K562 (cell line): ENCODE measurements at regions not wholly inside any gene's neighbourhood (a gene's known extent, or its start where the extent isn't known, plus 50 kb on each side); places are given as distances from the start of the nearest gene placed in this dataset.
A peak's percentile ranks its signal among the peaks of the same experiment; 100 is the strongest.

Source experiments
- ATAC-seq: fragments of 200-7000 bp; cut with Tn5 transposase; 3 replicates; pipeline ENCODE4 v1.9.1; 2020; ENCODE audit warnings: moderate library complexity
- BruUV-seq: library from RNA; stranded (reverse); fragments of 400-500 nt; replicated peaks from 2 replicates; lab custom pipeline; 2021; lab: Mats Ljungman, UMichigan
- CTCF ChIA-PET: fragments of 300-600 bp; formaldehyde crosslinking; extraction: SDS; loops from one replicate; lab custom pipeline; 2021; ENCODE audit warnings: low intra/inter-chr PET ratio; lab: Yijun Ruan, JAX
- POLR2A ChIA-PET: fragments of 300-600, 350-650 bp; sonication (Branson Sonifier 250); formaldehyde crosslinking; extraction: SDS; loops from one replicate; lab custom pipeline; 2021; ENCODE audit warnings: antibody characterized with exemption, inconsistent platforms; lab: Yijun Ruan, JAX
- DNase-seq, 4 experiments: peaks; one replicate each; pipeline versions ENCODE4 v3.0.0 to v3.0.0-alpha.2; 2011 to 2018; ENCODE audit warnings: low spot score in 3 of 4, mixed read lengths in 3 of 4; ENCODE audit errors: extremely low read depth in 1 of 4
- FAIRE-seq: peaks from 2 replicates; lab custom pipeline; 2011; peaks lifted over from hg19 to GRCh38; lab: Jason Lieb, UNC
- H2AFZ ChIP-seq: 2 replicates; pipeline ENCODE4 v1.6.0; 2011; ENCODE audit warnings: low read depth, low read length, control low read depth, inconsistent platforms
- H3K27ac ChIP-seq: fragments of 200-600 bp; 3 replicates; pipeline ENCODE4 v1.8.0; 2011; ENCODE audit warnings: low read depth, mild to moderate bottlenecking, control low read depth, inconsistent platforms, low read length, moderate library complexity, mixed read lengths; ENCODE audit errors: extremely low read depth
- H3K27me3 ChIP-seq, 2 experiments: fragments of 300-600 bp in 1 of 2; 2 replicates in 1 of 2; 3 replicates in 1 of 2; pipeline versions ENCODE4 v1.6.0 to v1.8.0; 2011; ENCODE audit warnings: inconsistent platforms in 2 of 2, low read length in 2 of 2, mild to moderate bottlenecking in 1 of 2, mixed read lengths in 1 of 2, moderate library complexity in 1 of 2; ENCODE audit not compliant: control insufficient read depth in 2 of 2, insufficient read depth in 2 of 2
- H3K36me3 ChIP-seq: fragments of 300-600 bp; 3 replicates; pipeline ENCODE4 v1.8.0; 2011; ENCODE audit warnings: mild to moderate bottlenecking, low read length, inconsistent platforms; ENCODE audit not compliant: control insufficient read depth, insufficient read depth
- H3K4me1 ChIP-seq, 2 experiments: fragments of 200-600 bp in 1 of 2; replicated peaks in 1 of 2; 2 replicates in 1 of 2; 3 replicates in 1 of 2; pipeline versions ENCODE4 v1.5.1 to v1.8.0; 2011; ENCODE audit warnings: inconsistent platforms in 2 of 2, low read length in 2 of 2, mild to moderate bottlenecking in 1 of 2, mixed read lengths in 1 of 2, moderate library complexity in 1 of 2; ENCODE audit not compliant: control insufficient read depth in 2 of 2, insufficient read depth in 2 of 2
- H3K4me2 ChIP-seq: 2 replicates; pipeline ENCODE4 v1.6.1; 2011; ENCODE audit warnings: low read length, control low read depth, inconsistent platforms, mixed read lengths; ENCODE audit not compliant: insufficient read depth
- H3K4me3 ChIP-seq: fragments of 200-600 bp; sonication (generic), shearing (Covaris generic); 2 replicates; pipeline ENCODE4 v1.5.1; 2016; ENCODE audit warnings: control low read depth, inconsistent platforms
- H3K79me2 ChIP-seq: fragments of 200-600 bp; 3 replicates; pipeline ENCODE4 v1.8.0; 2011; ENCODE audit warnings: low read length, inconsistent platforms; ENCODE audit not compliant: control insufficient read depth, insufficient read depth
- H3K9ac ChIP-seq, 2 experiments: 2 replicates each; pipeline versions ENCODE4 v1.6.0 to v1.6.1; 2011; ENCODE audit warnings: low read depth in 2 of 2, low read length in 2 of 2, control low read depth in 1 of 2, inconsistent platforms in 1 of 2, mild to moderate bottlenecking in 1 of 2, mixed read lengths in 1 of 2; ENCODE audit not compliant: insufficient read depth in 1 of 2
- H3K9me1 ChIP-seq: one replicate; pipeline ENCODE4 v1.6.0; 2011; ENCODE audit warnings: inconsistent platforms, mild to moderate bottlenecking, low read length, moderate library complexity; ENCODE audit not compliant: control insufficient read depth, insufficient read depth
- H3K9me3 ChIP-seq: replicated peaks from 2 replicates; pipeline ENCODE4 v1.5.1; 2011; ENCODE audit warnings: low read depth, low read length, inconsistent platforms; ENCODE audit not compliant: control insufficient read depth, insufficient read depth
- H4K20me1 ChIP-seq: replicated peaks from 2 replicates; pipeline ENCODE4 v1.6.1; 2011; ENCODE audit warnings: low read length, inconsistent platforms, mixed read lengths; ENCODE audit not compliant: control insufficient read depth, insufficient read depth
- ATF3 ChIP-seq, 2 experiments: fragments of 450-650 bp in 1 of 2; sonication (generic) in 1 of 2; formaldehyde crosslinking in 1 of 2; IDR thresholded peaks in 1 of 2; conservative IDR thresholded peaks in 1 of 2; 2 replicates each; pipeline versions ENCODE4 v1.6.1 to v1.8.1; 2016 to 2023; ENCODE audit warnings: mild to moderate bottlenecking in 2 of 2, moderate library complexity in 2 of 2, inconsistent platforms in 1 of 2, missing genetic modification reagents in 1 of 2
- C11orf30 ChIP-seq: fragments of 450-650 bp; IDR thresholded peaks from 2 replicates; pipeline ENCODE4 v1.6.1; 2016; ENCODE audit warnings: low read depth, mild to moderate bottlenecking
- CEBPG ChIP-seq, 3 experiments: fragments of 200-800 bp in 1 of 3; sonication (Bioruptor generic) in 1 of 3; sonication (generic) in 1 of 3; formaldehyde crosslinking in 1 of 3; IDR thresholded peaks in 2 of 3; conservative IDR thresholded peaks in 1 of 3; 2 replicates each; pipeline versions ENCODE4 v1.6.1 to v1.8.0; 2016 to 2022; ENCODE audit warnings: missing compliant biosample characterization in 2 of 3, missing genetic modification characterization in 2 of 3, mild to moderate bottlenecking in 1 of 3, missing genetic modification reagents in 1 of 3
- WGBS: fragments of 100-300 bp; shearing (Covaris generic); methylation state at CpG from one replicate; pipeline ENCODE4 v1.1.6; 2016; ENCODE audit warnings: low coverage, mixed read lengths; ENCODE audit not compliant: insufficient coverage; ENCODE audit errors: missing lambda C conversion rate; 5-methylcytosine and 5-hydroxymethylcytosine counted together
- in situ Hi-C: fragments of 300-500 bp; cut with MboI; formaldehyde crosslinking; loops from 4 replicates; pipeline ENCODE4 v1.15.0; 2018; ENCODE audit warnings: inconsistent platforms, mixed read lengths
- intact Hi-C: fragments of 100-400 bp; cut with micrococcal nuclease; formaldehyde crosslinking; loops from 2 replicates; pipeline ENCODE4 v1.14.2; 2022

- Histone ChIP-seq H2AFZ (no peak overlapping the region), H3K9me3 (no peaks in the 10 kb centered on the region), H3K9ac (no peak overlapping the region), H3K36me3 (no peaks in the 10 kb centered on the region), H3K27ac (no peak overlapping the region), H3K79me2 (no peaks in the 10 kb centered on the region), H4K20me1 (no peaks in the 10 kb centered on the region), H3K4me3 (no peak overlapping the region), H3K4me2 (no peak overlapping the region), H3K4me1 (no peaks in the 10 kb centered on the region), H3K9me1 (no peaks in the 10 kb centered on the region), H3K27me3 (no peaks in the 10 kb centered on the region)
- ChIA-PET POLR2A (interaction anchor here (0.7 kb wide), 1 partner anchor 774 kb away, joined by 3 read pairs; no protein-coding TSS in a partner anchor), CTCF (no interaction called here)
- intact Hi-C loops (no loop called here), in situ Hi-C loops (no loop called here)
- FAIRE-seq (no peak), ATAC-seq (no peak), DNase-seq (no peak)
- 0% methylated on average over 5 of the region's 5 CpGs for WGBS
- TF ChIP-seq ATF3 (IDR thresholded peaks at IDR 0.05) (peak; percentile 46; the same call in 1 of the 2 replicates), ATF3 (CRISPR knock-in tag; conservative IDR thresholded peaks at IDR 0.05) (no peak), CEBPG (CRISPR knock-in tag; IDR thresholded peaks at IDR 0.05) (no peak), CEBPG (tag; conservative IDR thresholded peaks at IDR 0.05 in 1 of 2, IDR thresholded peaks at IDR 0.05 in 1 of 2) (peak; percentile 31 to 57; a peak in 3 of 4 replicates), C11orf30 (no peak)
- BruUV-seq, result no TSS peak
Observed at GRCh38 chr1:118272884-118273283, 87.9 kb upstream of the SPAG17 start.

- no peaks in the 10 kb centered on the region for H3K79me2 ChIP-seq
- H3K9ac ChIP-seq, result no peak overlapping the region
- CTCF ChIA-PET, result no interaction called here
- H4K20me1 ChIP-seq, result no peaks in the 10 kb centered on the region
- no peak for ATAC-seq
- H3K4me2 ChIP-seq, result no peak overlapping the region
- WGBS, result 2% methylated on average over 3 of the region's 3 CpGs
- no peaks in the 10 kb centered on the region for H3K4me1 ChIP-seq
- intact Hi-C loops, result no loop called here
- no peaks in the 10 kb centered on the region for H3K27me3 ChIP-seq
- H2AFZ ChIP-seq, result no peak overlapping the region
- no peaks in the 10 kb centered on the region for H3K9me3 ChIP-seq
- TF ChIP-seq C11orf30, result no peak
- TF ChIP-seq, all 486 proteins: peak for 0
- in situ Hi-C loops, result no loop called here
- no TSS peak for BruUV-seq
- FAIRE-seq (no peak), DNase-seq (no peak)
- Histone ChIP-seq H3K9me1 (no peaks in the 10 kb centered on the region), H3K4me3 (no peak overlapping the region), H3K27ac (no peak overlapping the region), H3K36me3 (no peaks in the 10 kb centered on the region)
- POLR2A ChIA-PET, result no interaction called here
Observed at GRCh38 chr1:118271883-118272282, 86.9 kb upstream of the SPAG17 start.
